ENCODE measurements at regions not wholly inside any gene's neighbourhood (a gene's known extent, or its start where the extent isn't known, plus 50 kb on each side); places are given as distances from the start of the nearest gene placed in this dataset.
"Not testable (repeated sequence)": the region's sequence is repeated elsewhere in the genome, so short reads cannot be mapped to it uniquely, and the experiment has no call there.

DNA sequence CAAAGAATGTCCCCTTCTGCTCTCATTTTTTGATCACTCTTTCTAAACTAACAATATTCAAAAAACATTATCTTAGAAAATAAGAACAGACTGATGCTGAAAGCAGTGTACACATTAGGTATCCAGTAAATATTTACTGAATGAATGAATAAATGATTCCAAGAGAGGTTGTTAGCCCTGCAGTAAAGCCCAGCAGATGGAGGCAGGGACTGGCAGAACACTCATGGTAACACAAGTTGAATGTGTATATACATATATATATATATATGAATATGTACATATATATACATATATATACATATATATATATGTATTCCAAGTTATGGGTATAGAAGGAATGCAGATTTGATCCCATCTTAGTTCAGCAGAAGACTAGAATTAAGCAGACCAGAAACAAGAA, 546.3 kb downstream of the RAB38 start:
- no peak for DNase-seq

GRCh38 chr11:87628026-87628580, 547.1 kb downstream of the RAB38 start:
- DNase-seq, result no peak

DNA sequence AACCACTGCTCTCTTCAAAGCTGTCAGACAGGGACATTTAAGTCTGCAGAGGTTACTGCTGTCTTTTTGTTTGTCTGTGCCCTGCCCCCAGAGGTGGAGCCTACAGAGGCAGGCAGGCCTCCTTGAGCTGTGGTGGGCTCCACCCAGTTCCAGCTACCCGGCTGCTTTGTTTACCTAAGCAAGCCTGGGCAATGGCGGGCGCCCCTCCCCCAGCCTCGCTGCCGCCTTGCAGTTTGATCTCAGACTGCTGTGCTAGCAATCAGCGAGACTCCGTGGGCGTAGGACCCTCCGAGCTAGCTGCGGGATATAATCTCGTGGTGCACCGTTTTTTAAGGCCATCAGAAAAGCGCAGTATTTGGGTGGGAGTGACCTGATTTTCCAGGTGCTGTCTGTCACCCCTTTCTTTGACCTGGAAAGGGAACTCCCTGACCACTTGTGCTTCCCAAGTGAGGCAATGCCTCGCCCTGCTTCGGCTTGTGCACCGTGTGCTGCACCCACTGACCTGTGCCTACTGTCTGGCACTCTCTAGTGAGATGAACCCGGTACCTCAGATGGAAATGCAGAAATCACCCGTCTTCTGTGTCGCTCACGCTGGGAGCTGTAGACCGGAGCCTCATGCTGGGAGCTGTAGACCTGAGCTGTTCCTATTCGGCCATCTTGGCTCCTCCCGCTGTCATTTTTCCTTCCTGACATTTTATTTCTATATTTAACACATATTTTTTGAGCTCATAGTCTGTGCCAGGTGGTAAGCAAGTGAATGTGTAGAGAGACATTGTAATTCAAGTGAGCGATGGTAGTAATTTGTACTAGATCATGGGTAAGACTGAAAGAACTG, 551.5 kb downstream of the RAB38 start:
- DNase-seq, result not testable (repeated sequence)

DNA sequence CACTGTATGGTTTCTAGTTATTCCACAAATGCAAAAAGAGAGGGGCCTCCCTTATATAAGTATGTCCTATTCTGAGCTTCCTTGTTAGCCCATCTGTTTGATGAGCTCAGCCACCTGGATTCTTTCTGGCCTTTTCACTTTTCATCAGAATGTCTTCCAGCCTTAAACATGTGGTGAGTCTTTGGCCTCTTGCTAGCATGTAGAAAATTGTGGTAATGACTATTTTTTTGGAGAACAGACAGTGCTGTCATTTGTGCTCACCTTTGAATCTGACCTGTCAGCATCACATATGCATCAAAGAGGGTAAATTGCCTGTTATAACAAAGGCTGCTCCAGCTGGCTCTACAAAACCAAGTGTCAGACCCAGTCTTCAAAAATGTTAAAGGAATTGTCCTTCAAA, 558.7 kb downstream of the RAB38 start:
- DNase-seq, result no peak

- DNase-seq, result no peak
Measured at GRCh38 chr11:87604350-87604749, 566.6 kb downstream of the TMEM135 start.

DNA sequence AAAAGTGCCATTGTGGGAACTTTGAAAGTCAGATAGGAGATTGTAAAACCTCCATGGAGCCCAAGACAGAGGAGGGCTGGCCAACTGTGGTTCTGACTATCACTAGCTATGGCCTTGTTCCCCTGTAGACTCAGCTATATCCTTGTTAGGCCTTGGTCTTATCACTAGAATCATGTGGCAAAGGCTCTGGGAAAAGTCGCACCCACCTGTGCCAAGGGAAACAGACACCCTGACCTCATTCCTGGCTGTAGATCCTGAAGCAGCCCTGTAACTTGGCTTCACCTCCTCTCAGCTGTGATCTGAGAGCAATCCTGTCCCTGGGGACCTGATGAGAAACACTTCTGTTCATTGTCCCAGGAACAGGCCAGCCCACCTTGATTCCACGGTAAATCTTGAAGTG, 566.2 kb downstream of the TMEM135 start:
- no peak for DNase-seq

GRCh38 chr11:87602776-87603175, 565.0 kb downstream of the TMEM135 start:
- DNase-seq, result no peak

- no peak for DNase-seq
Measured at GRCh38 chr11:87600938-87601337, 563.2 kb downstream of the TMEM135 start.

DNA sequence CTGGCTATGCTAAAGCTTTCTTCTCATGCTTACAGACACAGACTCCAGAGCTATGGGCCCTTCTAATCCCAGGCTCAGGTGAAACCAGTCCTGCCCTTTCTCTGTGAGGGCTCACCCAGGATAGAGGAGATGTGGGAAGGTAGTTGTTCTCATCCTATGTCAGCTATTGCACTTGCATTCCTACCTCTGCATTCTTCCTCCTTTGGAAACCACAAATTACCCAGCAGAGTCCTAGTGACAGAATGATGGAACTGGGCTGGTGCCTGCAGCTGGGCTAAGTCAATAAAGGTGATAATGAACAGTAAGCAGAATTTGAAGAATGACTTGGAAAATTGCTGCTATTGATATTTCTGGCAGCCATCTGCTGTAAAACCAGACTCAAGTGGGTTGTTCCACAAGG, 560.0 kb downstream of the TMEM135 start:
- DNase-seq, result no peak

- DNase-seq, result no peak
Measured at GRCh38 chr11:87596176-87596575, 558.4 kb downstream of the TMEM135 start.

DNA sequence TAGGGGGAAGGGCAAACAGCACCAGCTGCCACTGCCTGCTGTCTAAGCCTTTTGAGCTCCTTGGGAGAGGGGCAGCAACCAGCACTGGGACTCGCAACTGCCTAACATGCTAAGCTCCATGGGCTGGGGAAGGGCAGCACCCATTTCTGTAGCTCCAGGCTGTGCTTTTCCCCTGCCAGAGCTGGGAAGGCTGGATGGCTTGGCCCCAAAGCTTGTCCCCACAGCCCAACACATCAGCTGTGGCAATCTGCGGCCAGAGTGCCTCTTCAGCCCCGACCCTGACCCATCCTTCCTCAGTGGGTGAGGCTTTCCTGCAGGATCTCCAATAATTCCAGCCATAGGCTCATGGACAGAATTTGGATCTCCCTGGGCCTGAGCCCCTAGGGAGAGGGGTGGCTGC, 551.3 kb downstream of the TMEM135 start:
- DNase-seq, result no peak

DNA sequence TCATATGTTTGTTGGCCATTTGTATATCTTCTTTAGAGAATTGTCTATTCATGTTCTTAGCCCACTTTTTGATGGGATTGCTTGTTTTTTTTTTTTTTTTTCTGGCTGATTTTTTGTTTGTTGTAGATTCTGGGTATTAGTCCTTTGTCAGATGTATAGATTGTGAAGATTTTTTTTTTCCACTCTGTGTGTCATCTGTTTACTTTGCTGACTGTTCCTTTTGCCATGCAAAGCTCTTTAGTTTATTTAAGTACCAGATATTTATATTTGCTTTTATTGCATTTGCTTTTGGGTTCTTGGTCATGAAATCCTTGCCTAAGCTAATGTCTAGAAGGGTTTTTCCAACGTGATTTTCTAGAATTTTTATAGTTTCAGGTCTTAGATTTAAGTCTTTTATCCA, 547.9 kb downstream of the TMEM135 start:
- not testable (repeated sequence) for DNase-seq

DNA sequence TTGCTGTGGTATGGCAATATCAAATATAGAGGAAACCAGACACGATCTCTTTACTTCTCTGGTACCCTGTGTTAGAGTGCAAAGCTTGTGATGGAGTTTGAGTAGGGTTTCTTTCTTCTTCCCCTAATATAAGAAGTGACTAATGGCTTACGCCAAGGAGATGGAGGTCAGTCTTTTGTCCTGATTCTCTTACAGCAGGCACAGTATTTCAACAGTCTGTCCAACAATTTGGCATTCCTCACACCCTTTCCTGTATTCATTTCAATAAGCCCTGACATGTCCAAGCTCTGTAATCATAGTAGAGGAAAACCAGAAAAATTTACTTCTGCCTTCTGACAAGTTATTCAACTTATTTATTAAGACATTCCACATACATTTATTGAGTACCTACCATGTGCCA, 546.2 kb downstream of the TMEM135 start:
- DNase-seq, result no peak

DNA sequence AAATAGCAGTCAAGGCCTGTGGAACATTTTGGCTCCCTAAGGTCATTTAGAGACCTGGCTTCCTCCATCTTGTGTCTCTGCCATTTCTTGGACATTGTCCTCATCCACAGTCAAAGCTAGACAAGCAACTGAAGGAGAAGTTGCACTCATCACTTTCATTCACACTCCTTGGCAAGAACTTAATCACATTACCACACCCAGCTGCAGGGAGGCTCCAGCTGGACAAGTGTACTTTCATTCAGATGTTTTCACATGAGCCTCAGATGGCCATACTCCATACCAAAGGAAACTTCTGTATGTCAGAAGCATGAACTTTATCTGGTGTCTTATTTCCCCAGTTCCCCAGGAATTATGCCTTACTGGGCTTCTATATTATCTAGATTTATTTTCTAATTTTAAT, 537.4 kb downstream of the TMEM135 start:
- DNase-seq, result no peak

GRCh38 chr11:87574193-87574592, 536.5 kb downstream of the TMEM135 start:
- no peak for DNase-seq

- DNase-seq, result no peak
Measured at GRCh38 chr11:87573708-87574107, 536.0 kb downstream of the TMEM135 start.

GRCh38 chr11:87572881-87573280, 535.1 kb downstream of the TMEM135 start:
- no peak for DNase-seq

GRCh38 chr11:87560352-87560751, 522.6 kb downstream of the TMEM135 start:
- no peak for DNase-seq

GRCh38 chr11:87559852-87560251, 522.1 kb downstream of the TMEM135 start:
- DNase-seq, result not testable (repeated sequence)

- no peak for DNase-seq
Measured at GRCh38 chr11:87555101-87555500, 517.4 kb downstream of the TMEM135 start.

- DNase-seq, result no peak
Measured at GRCh38 chr11:87548797-87549196, 511.1 kb downstream of the TMEM135 start.

- DNase-seq, result no peak
Measured at GRCh38 chr11:87545858-87546257, 508.1 kb downstream of the TMEM135 start.

DNA sequence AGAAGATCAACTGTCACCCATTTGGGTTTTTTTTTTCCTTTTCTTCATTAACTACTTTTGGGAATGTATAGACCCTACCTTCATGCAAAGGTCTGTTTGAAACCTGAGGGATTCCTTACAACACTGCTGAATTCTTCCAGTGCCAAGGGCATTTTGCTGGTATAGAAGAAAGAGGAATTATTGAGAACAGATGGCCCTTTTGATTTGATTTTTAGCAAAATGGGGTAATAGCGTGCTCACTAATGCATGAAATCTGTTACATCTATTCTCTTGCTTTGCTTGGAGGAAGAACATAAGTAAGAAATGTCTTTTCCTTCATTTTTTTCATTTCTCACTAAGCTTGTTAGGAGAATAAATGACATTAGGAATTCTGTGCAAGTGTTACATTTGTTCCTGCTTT, 501.9 kb downstream of the TMEM135 start:
- DNase-seq, result no peak

GRCh38 chr11:87536565-87536964, 498.8 kb downstream of the TMEM135 start:
- no peak for DNase-seq

- no peak for DNase-seq
Measured at GRCh38 chr11:87536016-87536415, 498.3 kb downstream of the TMEM135 start.
